Skeletal muscle tissue (tissue), 3 donors: ENCODE measurements at regions not wholly inside any gene's neighbourhood (a gene's known extent, or its start where the extent isn't known, plus 50 kb on each side); places are given as distances from the start of the nearest gene placed in this dataset.

Experiments
- H3K27ac ChIP-seq: one replicate; pipeline ENCODE4 v1.7.0; 2013; ENCODE audit warnings: mild to moderate bottlenecking, low read depth, low read length, inconsistent platforms
- H3K27me3 ChIP-seq, 3 donors: one replicate each; pipeline ENCODE4 v1.7.0; 2013; ENCODE audit warnings: low read length in 3 of 3; ENCODE audit not compliant: control insufficient read depth in 3 of 3, insufficient read depth in 3 of 3
- H3K36me3 ChIP-seq, 3 donors: one replicate each; pipeline ENCODE4 v1.7.0; 2013; ENCODE audit warnings: low read length in 3 of 3; ENCODE audit not compliant: control insufficient read depth in 3 of 3, insufficient read depth in 3 of 3
- H3K4me1 ChIP-seq, 3 donors: one replicate each; pipeline ENCODE4 v1.7.0; 2013; ENCODE audit warnings: low read length in 3 of 3, mild to moderate bottlenecking in 3 of 3; ENCODE audit not compliant: control insufficient read depth in 3 of 3, insufficient read depth in 3 of 3
- H3K4me3 ChIP-seq, 3 donors: one replicate each; pipeline ENCODE4 v1.7.0; 2013; ENCODE audit warnings: low read length in 3 of 3
- H3K9ac ChIP-seq, 3 donors: one replicate each; pipeline ENCODE4 v1.7.0; 2013; ENCODE audit warnings: low read length in 3 of 3, mild to moderate bottlenecking in 3 of 3, moderate library complexity in 2 of 3, low read depth in 1 of 3
- H3K9me3 ChIP-seq, 3 donors: one replicate each; pipeline ENCODE4 v1.7.0; 2013; ENCODE audit warnings: low read length in 3 of 3; ENCODE audit not compliant: control insufficient read depth in 3 of 3
- donor health status: Osteomylitis.

DNA sequence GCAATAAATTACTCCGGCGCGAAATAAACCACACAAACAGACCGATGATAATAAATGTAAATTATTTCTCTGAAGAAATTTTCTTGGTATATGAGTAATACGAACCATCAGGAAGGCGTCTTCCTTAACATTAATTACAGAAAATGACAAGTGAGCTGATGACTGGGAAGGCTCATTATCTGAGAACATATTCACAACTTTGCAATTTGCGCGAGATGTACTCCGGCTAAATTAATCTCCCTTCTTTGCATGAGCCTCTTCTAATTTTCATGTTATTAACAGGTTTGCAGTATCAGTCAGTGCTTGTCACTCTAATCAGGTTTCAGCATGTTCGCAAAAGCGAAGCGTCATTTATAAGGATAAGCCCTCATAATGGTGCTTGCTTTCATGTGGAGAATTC is 218.9 kb upstream of the MVB12B start:
- Histone ChIP-seq H3K9ac (no peak overlapping the region), H3K27ac (no peak overlapping the region), H3K4me3 (no peak overlapping the region), H3K27me3 (peaks cover 4 to 32% (median 11%) of the 10 kb centered on the region in 3 donors), H3K36me3 (no peaks in the 10 kb centered on the region), H3K4me1 (no peaks in the 10 kb centered on the region), H3K9me3 (peaks cover 0 to 3% (median 0%) of the 10 kb centered on the region in 3 donors)

GRCh38 chr9:126108240-126108639 is 218.4 kb upstream of the MVB12B start:
- no peak overlapping the region for H3K4me3 ChIP-seq
- no peak overlapping the region for H3K27ac ChIP-seq
- H3K9ac ChIP-seq = no peak overlapping the region
- H3K27me3 ChIP-seq = peaks cover 9 to 28% (median 11%) of the 10 kb centered on the region in 3 donors
- no peaks in the 10 kb centered on the region for H3K36me3 ChIP-seq
- H3K9me3 ChIP-seq = peaks cover 0 to 2% (median 0%) of the 10 kb centered on the region in 3 donors
- no peaks in the 10 kb centered on the region for H3K4me1 ChIP-seq

DNA sequence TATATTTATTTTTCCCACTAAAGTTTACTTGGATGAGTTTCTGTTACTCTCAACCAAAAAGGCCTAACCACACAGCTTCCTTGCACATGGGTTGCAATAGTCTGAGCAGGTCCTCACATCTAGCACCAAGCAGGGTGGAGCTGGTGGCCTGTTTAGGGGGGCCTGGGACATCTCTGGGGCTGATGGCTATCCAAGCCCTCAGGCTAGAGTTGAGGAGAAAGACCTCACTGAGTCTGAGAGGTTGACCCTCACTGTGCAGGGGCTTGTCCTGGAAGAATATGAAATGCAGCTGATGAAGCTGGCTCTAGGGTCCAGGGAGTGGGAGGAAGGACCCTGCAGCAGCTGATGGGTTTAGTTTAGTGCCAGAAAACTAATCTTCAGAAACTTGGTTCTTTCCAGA is 217.1 kb upstream of the MVB12B start:
- H3K4me1 ChIP-seq = no peaks in the 10 kb centered on the region
- no peak overlapping the region for H3K27ac ChIP-seq
- no peak overlapping the region for H3K9ac ChIP-seq
- no peaks in the 10 kb centered on the region for H3K36me3 ChIP-seq
- no peak overlapping the region for H3K4me3 ChIP-seq
- peaks cover 9 to 21% (median 13%) of the 10 kb centered on the region in 3 donors for H3K27me3 ChIP-seq
- H3K9me3 ChIP-seq = no peaks in the 10 kb centered on the region

DNA sequence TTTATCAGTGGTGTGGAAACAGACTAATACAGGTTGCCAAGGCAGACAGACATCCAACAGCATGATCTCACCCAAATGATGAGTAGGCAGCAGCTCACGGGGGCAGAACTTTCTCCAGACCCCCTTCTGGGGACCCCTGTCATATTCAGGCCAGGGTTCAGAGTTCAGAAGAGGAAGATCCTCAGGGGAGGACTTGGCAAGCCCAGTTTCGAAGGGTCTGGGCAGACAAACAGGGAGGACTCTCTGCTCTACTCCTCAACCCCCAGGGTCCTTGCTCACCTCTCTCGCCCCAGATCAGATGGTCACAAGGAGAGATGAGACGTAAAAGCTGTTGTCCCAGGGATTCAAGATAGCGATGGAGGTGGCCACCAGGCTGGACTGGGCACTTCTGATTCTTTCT is 215.1 kb upstream of the MVB12B start:
- Histone ChIP-seq H3K4me1 (no peaks in the 10 kb centered on the region), H3K36me3 (no peaks in the 10 kb centered on the region), H3K9me3 (no peaks in the 10 kb centered on the region), H3K27me3 (peaks cover 9 to 25% (median 21%) of the 10 kb centered on the region in 3 donors), H3K4me3 (no peak overlapping the region), H3K9ac (no peak overlapping the region), H3K27ac (no peak overlapping the region)

- Histone ChIP-seq H3K9ac (no peak overlapping the region), H3K27ac (no peak overlapping the region), H3K36me3 (no peaks in the 10 kb centered on the region), H3K4me3 (no peak overlapping the region), H3K9me3 (no peaks in the 10 kb centered on the region), H3K27me3 (peaks cover 7 to 27% (median 21%) of the 10 kb centered on the region in 3 donors), H3K4me1 (no peaks in the 10 kb centered on the region)
Observed at GRCh38 chr9:126112135-126112720, 214.4 kb upstream of the MVB12B start.

DNA sequence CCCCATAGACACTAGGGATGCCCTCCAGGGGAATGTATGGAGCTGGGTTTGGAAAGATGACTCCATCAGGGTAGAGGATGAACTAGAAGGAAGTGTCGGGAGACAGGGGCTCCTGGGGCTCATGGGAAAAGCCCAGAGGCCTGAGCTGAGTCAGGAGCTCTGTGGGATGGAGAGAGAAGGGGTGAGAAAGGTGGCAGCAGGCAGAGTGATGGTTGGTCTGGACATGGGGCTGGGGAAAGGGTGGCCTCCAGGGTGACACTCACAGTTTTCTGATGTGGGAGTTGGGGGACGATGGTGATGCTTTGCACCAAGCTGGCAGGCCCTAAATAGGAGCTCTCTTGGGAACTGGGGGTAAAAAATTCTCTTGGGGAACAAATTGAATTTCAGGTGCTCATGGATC is 213.5 kb upstream of the MVB12B start:
- Histone ChIP-seq H3K4me3 (no peak overlapping the region), H3K36me3 (no peaks in the 10 kb centered on the region), H3K9ac (no peak overlapping the region), H3K9me3 (no peaks in the 10 kb centered on the region), H3K4me1 (no peaks in the 10 kb centered on the region), H3K27me3 (peaks cover 5 to 27% (median 20%) of the 10 kb centered on the region in 3 donors), H3K27ac (no peak overlapping the region)

DNA sequence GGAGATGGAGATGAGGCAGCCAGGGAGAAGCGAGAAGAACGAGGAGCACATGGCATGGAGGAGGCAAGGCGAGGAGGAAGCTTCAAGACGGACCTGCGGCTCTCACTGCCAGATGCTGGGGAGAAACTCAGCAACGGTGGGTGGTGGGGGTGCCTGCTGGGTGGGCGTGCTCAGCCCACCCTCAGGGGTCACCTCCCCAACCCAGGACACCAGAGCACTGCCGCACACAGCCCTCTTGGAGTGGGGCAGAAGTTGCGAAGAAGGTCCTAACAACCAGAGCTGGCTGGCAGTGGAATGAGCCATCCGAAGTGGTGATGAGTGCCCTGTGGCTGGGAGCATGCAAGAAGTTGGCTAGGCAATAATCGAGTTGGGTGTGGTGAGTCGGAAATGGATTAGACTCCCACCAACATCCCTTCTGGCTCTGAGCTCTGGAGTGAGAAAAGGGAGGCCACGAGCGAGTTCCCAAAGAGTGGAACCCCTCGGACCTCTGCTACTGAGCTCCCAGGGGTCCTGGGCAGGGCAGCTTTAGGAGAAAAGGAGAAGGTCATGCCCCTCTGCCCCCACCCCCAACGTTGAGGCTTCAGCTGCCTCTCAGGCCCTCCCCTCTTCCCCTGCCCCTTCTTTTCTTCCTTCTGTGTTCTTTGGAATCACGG is 212.7 kb upstream of the MVB12B start:
- H3K27ac ChIP-seq = no peak overlapping the region
- no peak overlapping the region for H3K4me3 ChIP-seq
- H3K9me3 ChIP-seq = no peaks in the 10 kb centered on the region
- no peak overlapping the region for H3K9ac ChIP-seq
- H3K4me1 ChIP-seq = no peaks in the 10 kb centered on the region
- H3K36me3 ChIP-seq = no peaks in the 10 kb centered on the region
- peaks cover 5 to 22% (median 18%) of the 10 kb centered on the region in 3 donors for H3K27me3 ChIP-seq

DNA sequence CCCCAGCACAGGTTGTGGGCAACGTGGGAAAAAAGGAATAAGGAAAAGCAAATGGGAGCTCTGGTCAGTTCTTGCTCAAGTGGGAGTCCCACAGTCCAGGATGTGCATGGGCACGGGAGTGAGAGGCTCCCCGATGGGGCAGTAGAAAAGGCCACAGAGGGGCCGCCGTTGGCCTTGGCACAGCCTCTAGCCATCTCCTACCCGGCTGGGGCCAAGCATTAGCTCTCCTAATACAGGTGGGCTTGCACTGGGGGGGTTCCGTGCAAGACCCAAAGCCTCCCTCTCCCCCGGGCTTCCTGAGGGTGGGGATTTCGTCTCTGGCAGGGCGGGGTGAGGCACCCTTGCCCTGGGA is 212.2 kb upstream of the MVB12B start:
- Histone ChIP-seq H3K4me3 (no peak overlapping the region), H3K4me1 (no peaks in the 10 kb centered on the region), H3K9ac (no peak overlapping the region), H3K27me3 (peaks cover 5 to 19% (median 18%) of the 10 kb centered on the region in 3 donors), H3K9me3 (no peaks in the 10 kb centered on the region), H3K36me3 (no peaks in the 10 kb centered on the region), H3K27ac (no peak overlapping the region)

- Histone ChIP-seq H3K4me3 (no peak overlapping the region), H3K36me3 (no peaks in the 10 kb centered on the region), H3K4me1 (no peaks in the 10 kb centered on the region), H3K9ac (no peak overlapping the region), H3K27me3 (peaks cover 5 to 19% (median 17%) of the 10 kb centered on the region in 3 donors), H3K27ac (no peak overlapping the region), H3K9me3 (no peaks in the 10 kb centered on the region)
Observed at GRCh38 chr9:126114850-126115460, 211.7 kb upstream of the MVB12B start.

DNA sequence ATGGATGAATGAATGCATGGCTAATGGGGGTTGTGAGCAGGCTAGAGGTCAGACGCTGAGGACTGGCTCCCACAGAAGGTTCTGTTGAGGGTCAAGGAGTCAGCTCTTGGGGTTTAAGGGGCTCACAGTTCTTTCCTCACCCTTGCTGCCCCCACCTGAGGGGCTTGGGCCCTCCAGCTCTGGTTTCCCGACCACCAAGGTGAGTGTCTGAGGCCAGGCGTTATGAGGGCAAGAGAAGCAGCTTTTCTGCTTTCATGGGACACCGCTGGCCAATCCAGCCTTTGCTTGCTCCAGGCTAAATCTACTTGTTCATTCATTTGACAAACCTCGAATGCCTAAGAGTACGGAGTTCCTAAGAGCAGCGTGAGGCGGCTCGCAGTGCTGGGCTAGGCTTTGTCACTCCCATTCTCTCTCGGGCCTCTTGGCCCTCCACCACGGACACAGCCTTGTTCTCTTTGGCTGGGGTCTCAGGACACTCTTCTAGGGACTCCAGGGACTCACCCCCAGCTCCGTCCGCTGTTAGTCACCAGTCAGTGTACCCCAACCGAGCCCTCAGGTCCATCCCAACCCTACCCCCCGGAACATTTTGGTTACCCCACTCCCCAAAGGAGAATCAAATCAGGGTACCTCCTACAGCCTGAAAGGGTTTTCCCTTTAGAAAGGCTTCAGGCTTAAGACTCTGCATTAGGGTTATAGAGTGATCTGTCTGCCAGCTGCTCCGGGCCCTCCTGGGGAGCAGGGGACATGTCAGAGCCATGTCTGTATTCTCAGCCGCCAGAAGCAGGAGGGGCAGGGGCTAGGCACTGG is 210.1 kb upstream of the MVB12B start:
- Histone ChIP-seq H3K9me3 (no peaks in the 10 kb centered on the region), H3K9ac (no peak overlapping the region), H3K27me3 (peaks cover 5 to 19% (median 10%) of the 10 kb centered on the region in 3 donors), H3K4me1 (no peaks in the 10 kb centered on the region), H3K36me3 (no peaks in the 10 kb centered on the region), H3K27ac (no peak overlapping the region), H3K4me3 (no peak overlapping the region)
